ENCODE measurements at regions not wholly inside any gene's neighbourhood (a gene's known extent, or its start where the extent isn't known, plus 50 kb on each side); places are given as distances from the start of the nearest gene placed in this dataset.

GRCh38 chr2:67729474-67729873 is 332.3 kb downstream of the ETAA1 start:
- Histone ChIP-seq H3F3A (ENCODE audit: low read depth) (no peaks in the 10 kb centered on the region), H3K4me1 (ENCODE audit: insufficient read depth, low read length, poor library complexity, severe bottlenecking) (no peaks in the 10 kb centered on the region), H3K36me3 (ENCODE audit: insufficient read depth, low read length) (no peaks in the 10 kb centered on the region), H3K27me3 (ENCODE audit: insufficient read depth, low read length, poor library complexity, severe bottlenecking) (no peaks in the 10 kb centered on the region), H3K9me3 (ENCODE audit: insufficient read depth, low read depth, low read length) (no peaks in the 10 kb centered on the region), H4K20me1 (ENCODE audit: insufficient read depth, low read length, poor library complexity, severe bottlenecking) (no peaks in the 10 kb centered on the region), H3K79me2 (ENCODE audit: insufficient read depth, low read length) (no peaks in the 10 kb centered on the region), H2AFZ (ENCODE audit: low read length) (no peak overlapping the region), H3K4me3 (ENCODE audit: low read length, poor library complexity, severe bottlenecking) (no peak overlapping the region), H3K9me2 (replicated peaks; ENCODE audit: low read depth, low read length) (no peaks in the 10 kb centered on the region), H3K9ac (ENCODE audit: low read depth, low read length, poor library complexity, severe bottlenecking) (no peak overlapping the region), H3K4me2 (ENCODE audit: low read depth, low read length, poor library complexity, severe bottlenecking) (no peak overlapping the region)
- TF ChIP-seq EZH2phosphoT487 (IDR thresholded peaks at IDR 0.05; ENCODE audit: borderline replicate concordance): no peak
- TF ChIP-seq, protein P1, sequence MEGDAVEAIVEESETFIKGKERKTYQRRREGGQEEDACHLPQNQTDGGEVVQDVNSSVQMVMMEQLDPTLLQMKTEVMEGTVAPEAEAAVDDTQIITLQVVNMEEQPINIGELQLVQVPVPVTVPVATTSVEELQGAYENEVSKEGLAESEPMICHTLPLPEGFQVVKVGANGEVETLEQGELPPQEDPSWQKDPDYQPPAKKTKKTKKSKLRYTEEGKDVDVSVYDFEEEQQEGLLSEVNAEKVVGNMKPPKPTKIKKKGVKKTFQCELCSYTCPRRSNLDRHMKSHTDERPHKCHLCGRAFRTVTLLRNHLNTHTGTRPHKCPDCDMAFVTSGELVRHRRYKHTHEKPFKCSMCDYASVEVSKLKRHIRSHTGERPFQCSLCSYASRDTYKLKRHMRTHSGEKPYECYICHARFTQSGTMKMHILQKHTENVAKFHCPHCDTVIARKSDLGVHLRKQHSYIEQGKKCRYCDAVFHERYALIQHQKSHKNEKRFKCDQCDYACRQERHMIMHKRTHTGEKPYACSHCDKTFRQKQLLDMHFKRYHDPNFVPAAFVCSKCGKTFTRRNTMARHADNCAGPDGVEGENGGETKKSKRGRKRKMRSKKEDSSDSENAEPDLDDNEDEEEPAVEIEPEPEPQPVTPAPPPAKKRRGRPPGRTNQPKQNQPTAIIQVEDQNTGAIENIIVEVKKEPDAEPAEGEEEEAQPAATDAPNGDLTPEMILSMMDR (conservative IDR thresholded peaks at IDR 0.05; ENCODE audit: low read length): no peak

GRCh38 chr2:67733517-67733916 is 329.3 kb downstream of the C1D start:
- no peaks in the 10 kb centered on the region for H3K4me1 ChIP-seq (ENCODE audit: insufficient read depth, low read length, poor library complexity, severe bottlenecking)
- H2AFZ ChIP-seq (ENCODE audit: low read length): no peak overlapping the region
- no peaks in the 10 kb centered on the region for H3K9me3 ChIP-seq (ENCODE audit: insufficient read depth, low read depth, low read length)
- H3K9me2 ChIP-seq (replicated peaks; ENCODE audit: low read depth, low read length): no peaks in the 10 kb centered on the region
- no peaks in the 10 kb centered on the region for H3F3A ChIP-seq (ENCODE audit: low read depth)
- H4K20me1 ChIP-seq (ENCODE audit: insufficient read depth, low read length, poor library complexity, severe bottlenecking): no peaks in the 10 kb centered on the region
- TF ChIP-seq EZH2phosphoT487 (IDR thresholded peaks at IDR 0.05; ENCODE audit: borderline replicate concordance): no peak
- TF ChIP-seq, protein P1 (conservative IDR thresholded peaks at IDR 0.05; ENCODE audit: low read length): peak; percentile 49
- H3K4me2 ChIP-seq (ENCODE audit: low read depth, low read length, poor library complexity, severe bottlenecking): no peak overlapping the region
- no peak overlapping the region for H3K4me3 ChIP-seq (ENCODE audit: low read length, poor library complexity, severe bottlenecking)
- no peaks in the 10 kb centered on the region for H3K36me3 ChIP-seq (ENCODE audit: insufficient read depth, low read length)
- no peaks in the 10 kb centered on the region for H3K79me2 ChIP-seq (ENCODE audit: insufficient read depth, low read length)
- no peak overlapping the region for H3K9ac ChIP-seq (ENCODE audit: low read depth, low read length, poor library complexity, severe bottlenecking)
- no peaks in the 10 kb centered on the region for H3K27me3 ChIP-seq (ENCODE audit: insufficient read depth, low read length, poor library complexity, severe bottlenecking)

- no peaks in the 10 kb centered on the region for H3K27me3 ChIP-seq (ENCODE audit: insufficient read depth, low read length, poor library complexity, severe bottlenecking)
- H3K79me2 ChIP-seq (ENCODE audit: insufficient read depth, low read length): no peaks in the 10 kb centered on the region
- no peak overlapping the region for H3K4me2 ChIP-seq (ENCODE audit: low read depth, low read length, poor library complexity, severe bottlenecking)
- no peak overlapping the region for H2AFZ ChIP-seq (ENCODE audit: low read length)
- TF ChIP-seq, protein P1 (conservative IDR thresholded peaks at IDR 0.05; ENCODE audit: low read length): no peak
- no peak for TF ChIP-seq EZH2phosphoT487 (IDR thresholded peaks at IDR 0.05; ENCODE audit: borderline replicate concordance)
- no peaks in the 10 kb centered on the region for H3K9me3 ChIP-seq (ENCODE audit: insufficient read depth, low read depth, low read length)
- no peaks in the 10 kb centered on the region for H3F3A ChIP-seq (ENCODE audit: low read depth)
- H3K9me2 ChIP-seq (replicated peaks; ENCODE audit: low read depth, low read length): no peaks in the 10 kb centered on the region
- H3K4me1 ChIP-seq (ENCODE audit: insufficient read depth, low read length, poor library complexity, severe bottlenecking): no peaks in the 10 kb centered on the region
- no peak overlapping the region for H3K4me3 ChIP-seq (ENCODE audit: low read length, poor library complexity, severe bottlenecking)
- H4K20me1 ChIP-seq (ENCODE audit: insufficient read depth, low read length, poor library complexity, severe bottlenecking): no peaks in the 10 kb centered on the region
- H3K36me3 ChIP-seq (ENCODE audit: insufficient read depth, low read length): no peaks in the 10 kb centered on the region
- no peak overlapping the region for H3K9ac ChIP-seq (ENCODE audit: low read depth, low read length, poor library complexity, severe bottlenecking)
Observed at GRCh38 chr2:67752199-67752598, 310.6 kb downstream of the C1D start.
